HepG2 (cell line): ENCODE measurements at regions not wholly inside any gene's neighbourhood (a gene's known extent, or its start where the extent isn't known, plus 50 kb on each side); places are given as distances from the start of the nearest gene placed in this dataset.

Source experiments
- ATAC-seq: fragments of 200-7000 bp; cut with Tn5 transposase; 3 replicates; pipeline ENCODE4 v1.9.1; 2020; ENCODE audit warnings: mild to moderate bottlenecking, moderate library complexity
- BruUV-seq: library from RNA; stranded (reverse); fragments of 400-500 nt; replicated peaks from 2 replicates; lab custom pipeline; 2021; lab: Mats Ljungman, UMichigan
- CTCF ChIA-PET: fragments of 300-600 bp; formaldehyde crosslinking; extraction: SDS; loops from one replicate; lab custom pipeline; 2021; ENCODE audit warnings: low total read pairs, inconsistent platforms, low intra/inter-chr PET ratio; lab: Yijun Ruan, JAX
- POLR2A ChIA-PET: fragments of 350-600 bp; sonication (Branson Sonifier 250); formaldehyde crosslinking; loops from one replicate; lab custom pipeline; 2020; ENCODE audit warnings: antibody characterized with exemption, inconsistent platforms; lab: Yijun Ruan, JAX
- DNase-seq: peaks from one replicate; pipeline ENCODE4 v3.0.0-alpha.2; 2015; ENCODE audit warnings: low spot score
- FAIRE-seq: peaks from 3 replicates; lab custom pipeline; 2011; peaks lifted over from hg19 to GRCh38; lab: Jason Lieb, UNC
- H2AFZ ChIP-seq: one replicate; pipeline ENCODE4 v1.6.1; 2011; ENCODE audit warnings: low read length, inconsistent platforms
- H3K27ac ChIP-seq: fragments of 300-600 bp; 3 replicates; pipeline ENCODE4 v1.8.0; 2011; ENCODE audit warnings: mixed run types, mild to moderate bottlenecking, mixed read lengths, low read length, inconsistent platforms; ENCODE audit not compliant: insufficient read depth; ENCODE audit errors: extremely low read length
- H3K27me3 ChIP-seq, 2 experiments: fragments of 200-600 bp in 1 of 2; 2 replicates in 1 of 2; 3 replicates in 1 of 2; pipeline versions ENCODE4 v1.6.0 to v1.8.0; 2011; ENCODE audit warnings: low read length in 2 of 2, mild to moderate bottlenecking in 2 of 2, moderate library complexity in 2 of 2, inconsistent platforms in 1 of 2; ENCODE audit not compliant: insufficient read depth in 2 of 2, control insufficient read depth in 1 of 2
- H3K36me3 ChIP-seq, 2 experiments: fragments of 200-600 bp in 1 of 2; replicated peaks in 1 of 2; 2 replicates in 1 of 2; 3 replicates in 1 of 2; pipeline versions ENCODE4 v1.5.1 to v1.8.0; 2011; ENCODE audit warnings: low read length in 2 of 2, inconsistent platforms in 1 of 2; ENCODE audit not compliant: insufficient read depth in 2 of 2, control insufficient read depth in 1 of 2
- H3K4me1 ChIP-seq: 2 replicates; pipeline ENCODE4 v1.5.1; 2012; ENCODE audit warnings: low read length, inconsistent platforms; ENCODE audit not compliant: insufficient read depth
- H3K4me2 ChIP-seq: 2 replicates; pipeline ENCODE4 v1.6.0; 2011; ENCODE audit warnings: low read depth, low read length, inconsistent platforms
- H3K4me3 ChIP-seq, 3 experiments: fragments of 200-600 bp in 1 of 3; sonication (generic), shearing (Covaris generic) in 1 of 3; replicated peaks in 1 of 3; 2 replicates each; pipeline ENCODE4 v1.5.1; 2011 to 2016; ENCODE audit warnings: low read length in 3 of 3, inconsistent platforms in 2 of 3, low read depth in 2 of 3, mild to moderate bottlenecking in 2 of 3, control low read depth in 1 of 3, mixed read lengths in 1 of 3; ENCODE audit not compliant: insufficient read depth in 1 of 3
- H3K79me2 ChIP-seq: one replicate; pipeline ENCODE4 v1.6.1; 2011; ENCODE audit warnings: low read length, inconsistent platforms; ENCODE audit not compliant: insufficient read depth
- H3K9ac ChIP-seq: 2 replicates; pipeline ENCODE4 v1.6.0; 2011; ENCODE audit warnings: mild to moderate bottlenecking, low read depth, low read length, inconsistent platforms; ENCODE audit not compliant: insufficient read depth
- H3K9me3 ChIP-seq: 2 replicates; pipeline ENCODE4 v1.5.1; 2012; ENCODE audit warnings: mild to moderate bottlenecking, low read length
- H4K20me1 ChIP-seq: 2 replicates; pipeline ENCODE4 v1.6.0; 2011; ENCODE audit warnings: inconsistent platforms, mild to moderate bottlenecking, low read length, moderate library complexity; ENCODE audit not compliant: insufficient read depth
- ARNT ChIP-seq: fragments of 450-650 bp; IDR thresholded peaks from 2 replicates; pipeline ENCODE4 v1.6.1; 2017
- CBX2 ChIP-seq, 2 experiments: fragments of 200-600 bp in 1 of 2; sonication (generic); formaldehyde crosslinking in 1 of 2; IDR thresholded peaks; 2 replicates each; pipeline versions ENCODE4 v1.7.0 to v1.8.1; 2018 to 2022; ENCODE audit warnings: low read depth in 2 of 2, low read length in 1 of 2, mild to moderate bottlenecking in 1 of 2, missing genetic modification reagents in 1 of 2
- CREB1 ChIP-seq, 2 experiments: fragments of 450-650 bp in 1 of 2; IDR thresholded peaks; 2 replicates each; pipeline ENCODE4 v1.6.1; 2016 to 2017; ENCODE audit warnings: control low read depth in 1 of 2, mild to moderate bottlenecking in 1 of 2, missing compliant biosample characterization in 1 of 2, missing genetic modification characterization in 1 of 2
- KMT2A ChIP-seq: sonication (generic); formaldehyde crosslinking; IDR thresholded peaks from 2 replicates; pipeline ENCODE4 v1.4.0; 2020; ENCODE audit warnings: missing genetic modification reagents
- MAFK ChIP-seq, 2 experiments: IDR thresholded peaks in 1 of 2; conservative IDR thresholded peaks in 1 of 2; 2 replicates each; pipeline ENCODE4 v1.6.1; 2011; ENCODE audit warnings: improper control_type of control experiment in 2 of 2, low read length in 2 of 2
- MIER2 ChIP-seq: IDR thresholded peaks from 2 replicates; pipeline ENCODE4 v1.6.1; 2016; ENCODE audit warnings: missing biosample characterization, missing genetic modification reagents
- NAIF1 ChIP-seq: sonication (generic); formaldehyde crosslinking; IDR thresholded peaks from 2 replicates; pipeline ENCODE4 v1.5.0; 2020; ENCODE audit warnings: mild to moderate bottlenecking, missing genetic modification reagents, borderline replicate concordance
- RORA ChIP-seq: sonication (generic); formaldehyde crosslinking; IDR thresholded peaks from 2 replicates; pipeline ENCODE4 v1.5.0; 2020; ENCODE audit warnings: mild to moderate bottlenecking, missing genetic modification reagents, moderate library complexity
- SALL2 ChIP-seq: sonication (generic); formaldehyde crosslinking; IDR thresholded peaks from 2 replicates; pipeline ENCODE4 v1.8.1; 2023; ENCODE audit warnings: mild to moderate bottlenecking, missing genetic modification reagents, inconsistent platforms
- ZBTB21 ChIP-seq: sonication (generic); formaldehyde crosslinking; IDR thresholded peaks from 2 replicates; pipeline ENCODE4 v1.4.0; 2020; ENCODE audit warnings: missing genetic modification reagents
- ZNF724P ChIP-seq: sonication (generic); formaldehyde crosslinking; IDR thresholded peaks from 2 replicates; pipeline ENCODE4 v1.8.0; 2022; ENCODE audit warnings: missing genetic modification reagents, borderline replicate concordance
- WGBS: methylation state at CpG from one replicate; pipeline ENCODE4 v1.1.6; 2017; ENCODE audit warnings: low lambda C conversion rate; 5-methylcytosine and 5-hydroxymethylcytosine counted together
- in situ Hi-C: cut with HindIII; loops from 2 replicates; pipeline ENCODE4 v1.10.0; 2017; ENCODE audit warnings: low pct_unique_long_range_greater_than_20kb; ENCODE audit not compliant: extremely low pct_ligation_motif_present
- intact Hi-C: fragments of 100-400 bp; cut with micrococcal nuclease; formaldehyde crosslinking; loops from one replicate; pipeline ENCODE4 v1.10.0; 2022; ENCODE audit not compliant: unreplicated experiment
- TF ChIP-seq, protein P1 (sequence below): sonication (generic); formaldehyde crosslinking; IDR thresholded peaks from 2 replicates; pipeline ENCODE4 v1.8.1; 2023; ENCODE audit warnings: mild to moderate bottlenecking, inconsistent platforms, moderate library complexity, missing genetic modification reagents, borderline replicate concordance
- TF ChIP-seq, protein P2 (sequence below): sonication (generic); formaldehyde crosslinking; IDR thresholded peaks from 2 replicates; pipeline ENCODE4 v1.4.0; 2020; ENCODE audit warnings: mild to moderate bottlenecking, missing genetic modification reagents

DNA sequence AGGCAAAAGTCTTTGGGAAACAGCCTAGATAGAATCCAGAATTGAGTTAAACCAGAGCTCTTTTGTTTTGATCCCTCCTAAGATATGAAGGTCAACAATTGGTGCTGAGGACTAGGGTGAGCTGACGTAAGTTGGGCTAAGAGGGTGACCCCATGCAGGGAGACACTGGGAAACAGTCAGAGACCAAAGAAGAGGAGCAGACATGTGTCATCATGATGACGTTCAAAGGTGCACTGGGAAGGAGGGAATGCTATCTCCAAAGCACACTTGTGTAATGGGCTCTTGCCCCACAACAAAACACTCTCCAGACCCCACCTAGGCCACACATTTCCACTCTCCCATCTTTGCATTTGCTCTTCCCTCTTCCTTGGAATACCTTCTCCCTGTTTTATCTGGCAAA lies 481.4 kb downstream of the COG6 start:
- Histone ChIP-seq H3K27ac (no peak overlapping the region), H3K36me3 (no peaks in the 10 kb centered on the region), H3K9ac (no peak overlapping the region), H2AFZ (no peak overlapping the region), H3K4me2 (no peak overlapping the region), H3K27me3 (peaks cover 0 to 16% of the 10 kb centered on the region in 2 experiments; a peak in 2 of 5 replicates), H3K79me2 (no peaks in the 10 kb centered on the region), H3K4me1 (peaks cover 9% of the 10 kb centered on the region; the same call in 1 of the 2 replicates), H3K9me3 (no peaks in the 10 kb centered on the region), H4K20me1 (no peaks in the 10 kb centered on the region), H3K4me3 (no peak overlapping the region)
- intact Hi-C loops: no loop called here
- no peak for DNase-seq
- ChIA-PET POLR2A (no interaction called here), CTCF (no interaction called here)
- in situ Hi-C loops: no loop called here
- no peak for TF ChIP-seq CBX2 (IDR thresholded peaks at IDR 0.05; ENCODE audit: low read depth, low read length)
- TF ChIP-seq CBX2 (CRISPR knock-in tag; IDR thresholded peaks at IDR 0.05; ENCODE audit: low read depth): no peak
- TF ChIP-seq CREB1 (IDR thresholded peaks at IDR 0.05): peak; percentile 56
- TF ChIP-seq CREB1 (CRISPR knock-in tag; IDR thresholded peaks at IDR 0.05): no peak
- no peak for ATAC-seq
- 7% methylated on average over 2 of the region's 2 CpGs for WGBS
- no TSS peak for BruUV-seq
- FAIRE-seq: no peak

DNA sequence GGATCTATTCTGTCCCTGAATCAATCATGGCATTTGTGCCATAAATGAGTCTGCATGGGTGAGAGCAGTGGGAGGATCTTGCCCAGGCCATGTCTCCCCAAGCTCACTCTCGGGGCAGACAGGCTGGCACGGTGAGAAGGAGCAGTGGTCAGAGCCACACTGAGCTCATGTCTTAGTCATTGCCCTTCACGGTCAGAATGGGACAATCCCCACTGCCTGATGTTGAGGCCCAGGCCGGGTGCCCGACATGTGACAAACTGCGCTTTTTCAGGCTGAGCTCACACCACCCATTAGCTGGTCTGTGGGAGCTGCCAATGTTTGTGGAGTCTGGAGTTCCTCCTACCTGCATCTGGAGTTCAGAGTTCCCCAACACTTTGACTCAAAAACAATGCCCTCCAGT lies 481.9 kb downstream of the COG6 start:
- FAIRE-seq (no peak), DNase-seq (no peak), ATAC-seq (peak; percentile 22; the same call in 1 of the 3 replicates)
- no peaks in the 10 kb centered on the region for H4K20me1 ChIP-seq
- CTCF ChIA-PET: no interaction called here
- H3K4me1 ChIP-seq: peaks cover 9% of the 10 kb centered on the region; the same call in 1 of the 2 replicates
- BruUV-seq: no TSS peak
- intact Hi-C loops (no loop called here), in situ Hi-C loops (no loop called here)
- no peak overlapping the region for H3K4me3 ChIP-seq
- no peak overlapping the region for H3K4me2 ChIP-seq
- H3K9ac ChIP-seq: no peak overlapping the region
- H3K79me2 ChIP-seq: no peaks in the 10 kb centered on the region
- POLR2A ChIA-PET: no interaction called here
- H3K27me3 ChIP-seq: peaks cover 0 to 16% of the 10 kb centered on the region in 2 experiments; a peak in 2 of 5 replicates
- no peak overlapping the region for H3K27ac ChIP-seq
- H3K36me3 ChIP-seq: no peaks in the 10 kb centered on the region
- H3K9me3 ChIP-seq: no peaks in the 10 kb centered on the region
- WGBS: 33% methylated on average over 3 of the region's 6 CpGs
- H2AFZ ChIP-seq: no peak overlapping the region
- no peak for TF ChIP-seq MIER2 (CRISPR knock-in tag)
- no peak for TF ChIP-seq MAFK (conservative IDR thresholded peaks at IDR 0.05 in 1 of 2, IDR thresholded peaks at IDR 0.05 in 1 of 2; ENCODE audit: low read length in 2 of 2)
- TF ChIP-seq KMT2A: no peak
- no peak for TF ChIP-seq ARNT
- TF ChIP-seq, protein P1, sequence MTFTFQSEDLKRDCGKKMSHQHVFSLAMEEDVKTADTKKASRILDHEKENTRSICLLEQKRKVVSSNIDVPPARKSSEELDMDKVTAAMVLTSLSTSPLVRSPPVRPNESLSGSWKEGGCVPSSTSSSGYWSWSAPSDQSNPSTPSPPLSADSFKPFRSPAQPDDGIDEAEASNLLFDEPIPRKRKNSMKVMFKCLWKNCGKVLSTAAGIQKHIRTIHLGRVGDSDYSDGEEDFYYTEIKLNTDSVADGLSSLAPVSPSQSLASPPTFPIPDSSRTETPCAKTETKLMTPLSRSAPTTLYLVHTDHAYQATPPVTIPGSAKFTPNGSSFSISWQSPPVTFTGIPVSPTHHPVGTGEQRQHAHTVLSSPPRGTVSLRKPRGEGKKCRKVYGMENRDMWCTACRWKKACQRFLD (CRISPR knock-in tag): no peak
- TF ChIP-seq ZNF724P (CRISPR knock-in tag): no peak
- TF ChIP-seq, protein P2, sequence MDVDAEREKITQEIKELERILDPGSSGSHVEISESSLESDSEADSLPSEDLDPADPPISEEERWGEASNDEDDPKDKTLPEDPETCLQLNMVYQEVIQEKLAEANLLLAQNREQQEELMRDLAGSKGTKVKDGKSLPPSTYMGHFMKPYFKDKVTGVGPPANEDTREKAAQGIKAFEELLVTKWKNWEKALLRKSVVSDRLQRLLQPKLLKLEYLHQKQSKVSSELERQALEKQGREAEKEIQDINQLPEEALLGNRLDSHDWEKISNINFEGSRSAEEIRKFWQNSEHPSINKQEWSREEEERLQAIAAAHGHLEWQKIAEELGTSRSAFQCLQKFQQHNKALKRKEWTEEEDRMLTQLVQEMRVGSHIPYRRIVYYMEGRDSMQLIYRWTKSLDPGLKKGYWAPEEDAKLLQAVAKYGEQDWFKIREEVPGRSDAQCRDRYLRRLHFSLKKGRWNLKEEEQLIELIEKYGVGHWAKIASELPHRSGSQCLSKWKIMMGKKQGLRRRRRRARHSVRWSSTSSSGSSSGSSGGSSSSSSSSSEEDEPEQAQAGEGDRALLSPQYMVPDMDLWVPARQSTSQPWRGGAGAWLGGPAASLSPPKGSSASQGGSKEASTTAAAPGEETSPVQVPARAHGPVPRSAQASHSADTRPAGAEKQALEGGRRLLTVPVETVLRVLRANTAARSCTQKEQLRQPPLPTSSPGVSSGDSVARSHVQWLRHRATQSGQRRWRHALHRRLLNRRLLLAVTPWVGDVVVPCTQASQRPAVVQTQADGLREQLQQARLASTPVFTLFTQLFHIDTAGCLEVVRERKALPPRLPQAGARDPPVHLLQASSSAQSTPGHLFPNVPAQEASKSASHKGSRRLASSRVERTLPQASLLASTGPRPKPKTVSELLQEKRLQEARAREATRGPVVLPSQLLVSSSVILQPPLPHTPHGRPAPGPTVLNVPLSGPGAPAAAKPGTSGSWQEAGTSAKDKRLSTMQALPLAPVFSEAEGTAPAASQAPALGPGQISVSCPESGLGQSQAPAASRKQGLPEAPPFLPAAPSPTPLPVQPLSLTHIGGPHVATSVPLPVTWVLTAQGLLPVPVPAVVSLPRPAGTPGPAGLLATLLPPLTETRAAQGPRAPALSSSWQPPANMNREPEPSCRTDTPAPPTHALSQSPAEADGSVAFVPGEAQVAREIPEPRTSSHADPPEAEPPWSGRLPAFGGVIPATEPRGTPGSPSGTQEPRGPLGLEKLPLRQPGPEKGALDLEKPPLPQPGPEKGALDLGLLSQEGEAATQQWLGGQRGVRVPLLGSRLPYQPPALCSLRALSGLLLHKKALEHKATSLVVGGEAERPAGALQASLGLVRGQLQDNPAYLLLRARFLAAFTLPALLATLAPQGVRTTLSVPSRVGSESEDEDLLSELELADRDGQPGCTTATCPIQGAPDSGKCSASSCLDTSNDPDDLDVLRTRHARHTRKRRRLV (CRISPR knock-in tag): no peak
- TF ChIP-seq RORA (CRISPR knock-in tag): no peak
- no peak for TF ChIP-seq SALL2
- no peak for TF ChIP-seq ZBTB21 (CRISPR knock-in tag)
- no peak for TF ChIP-seq NAIF1
